Dedifferentiated amniotic fluid mesenchymal stem cell (primary cell): ENCODE measurements at regions not wholly inside any gene's neighbourhood (a gene's known extent, or its start where the extent isn't known, plus 50 kb on each side); places are given as distances from the start of the nearest gene placed in this dataset.
"Not testable (repeated sequence)": the region's sequence is repeated elsewhere in the genome, so short reads cannot be mapped to it uniquely, and the experiment has no call there.

Experiments
- DNase-seq: peaks from one replicate; pipeline ENCODE4 v3.0.0-alpha.2; 2016; ENCODE audit errors: extremely low spot score

DNA sequence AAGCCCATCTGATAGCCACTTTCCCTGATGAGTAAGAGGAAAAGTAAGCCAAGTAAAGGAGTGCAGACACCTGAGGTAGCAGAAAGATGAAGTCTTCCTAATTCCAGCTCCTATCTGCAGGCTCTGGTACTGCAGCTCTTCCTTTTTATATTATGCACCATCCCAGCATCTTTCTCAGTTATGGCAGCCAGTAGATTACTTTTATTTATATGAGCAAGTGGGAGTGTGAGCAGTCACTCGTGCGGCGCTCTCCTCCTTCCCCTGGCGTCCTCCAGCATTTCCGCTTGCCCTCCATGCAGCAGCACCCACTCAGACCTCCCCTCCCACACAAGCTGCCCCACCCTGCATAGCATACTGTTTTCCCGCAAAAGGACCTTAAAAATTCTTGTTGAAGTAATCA is 465.9 kb upstream of the DPPA4 start:
- DNase-seq: no peak

DNA sequence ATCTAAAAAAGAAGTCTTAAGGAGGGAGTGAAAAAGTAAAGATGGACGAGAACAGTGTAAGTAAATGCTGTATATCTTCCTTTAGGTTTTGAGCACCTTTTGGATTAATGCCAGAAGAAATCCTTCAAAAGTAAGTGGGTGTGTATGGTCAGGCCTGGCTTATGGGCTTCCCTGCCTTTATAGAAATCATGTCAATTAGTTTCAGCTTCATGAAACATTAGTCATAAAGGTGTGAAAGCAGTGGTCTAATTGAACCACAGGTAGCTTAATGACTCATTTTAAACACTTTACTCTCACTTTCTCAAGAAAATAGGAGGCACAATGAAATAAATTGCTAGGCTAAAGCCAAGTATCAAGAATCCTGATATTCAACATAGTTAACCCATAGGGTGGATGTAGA is 467.4 kb upstream of the DPPA4 start:
- no peak for DNase-seq

DNA sequence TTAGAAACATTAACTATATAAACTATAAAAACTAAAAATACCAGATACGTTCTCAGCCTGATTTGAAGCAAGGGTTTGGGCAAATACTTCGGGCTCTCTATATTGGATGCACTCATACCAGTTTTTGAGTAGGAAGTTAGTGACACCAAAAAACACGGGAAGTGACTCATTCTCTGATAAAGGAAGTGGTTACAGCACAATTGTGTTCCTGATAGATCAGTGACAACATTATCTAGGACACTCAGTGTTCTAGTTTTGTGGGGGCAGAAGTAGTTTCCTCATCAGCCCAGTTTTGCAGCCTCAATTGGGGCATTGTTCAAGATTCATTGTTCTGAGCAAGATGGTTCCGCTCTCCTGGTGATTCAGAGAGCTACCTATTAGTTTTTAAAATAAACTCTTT is 469.6 kb upstream of the DPPA4 start:
- DNase-seq: no peak

DNA sequence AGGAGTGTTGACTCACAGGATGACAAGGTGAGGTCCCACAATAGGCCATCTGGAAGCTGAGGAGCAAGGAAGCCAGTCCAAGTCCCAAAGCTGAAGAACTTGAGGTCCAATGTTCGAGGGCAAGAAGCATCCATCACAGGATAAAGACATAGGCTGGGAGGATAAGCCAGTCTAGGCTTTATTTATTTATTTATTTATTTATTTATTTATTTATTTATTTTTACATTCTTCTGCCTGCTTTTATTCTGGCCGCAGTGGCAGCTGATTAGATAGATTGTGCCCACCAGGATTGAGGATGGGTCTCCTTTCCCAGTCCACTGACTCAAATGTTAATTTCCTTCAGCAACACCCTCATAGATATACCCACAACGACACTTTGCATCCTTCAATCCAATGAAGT is 472.2 kb upstream of the DPPA4 start:
- DNase-seq: no peak

- DNase-seq: no peak
These were observed 480.7 kb upstream of the DPPA4 start for GRCh38 chr3:109818081-109818480.

DNA sequence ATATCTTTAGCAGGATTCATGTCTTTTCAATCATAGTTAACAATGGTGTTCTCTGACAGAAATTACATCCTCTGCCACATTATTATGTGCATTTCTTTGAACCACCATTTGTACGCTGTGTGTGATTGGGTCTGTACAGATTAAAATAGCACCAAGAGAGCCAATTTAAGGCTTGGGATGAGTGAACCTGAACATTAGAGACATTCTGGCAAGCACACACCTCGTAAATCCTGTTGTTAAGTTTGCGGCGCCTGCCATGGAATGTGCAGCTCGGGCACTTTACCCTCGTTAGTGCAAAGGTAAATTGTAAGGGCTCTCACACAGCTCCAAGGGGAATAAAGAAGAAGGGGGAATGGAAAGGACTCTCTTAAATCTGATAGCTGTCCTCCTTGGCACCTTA is 482.4 kb upstream of the DPPA4 start:
- DNase-seq: no peak

GRCh38 chr3:109825971-109826810 is 488.8 kb upstream of the DPPA4 start:
- DNase-seq: no peak

- DNase-seq: no peak
These were observed 494.1 kb upstream of the DPPA4 start for GRCh38 chr3:109831403-109831802.

DNA sequence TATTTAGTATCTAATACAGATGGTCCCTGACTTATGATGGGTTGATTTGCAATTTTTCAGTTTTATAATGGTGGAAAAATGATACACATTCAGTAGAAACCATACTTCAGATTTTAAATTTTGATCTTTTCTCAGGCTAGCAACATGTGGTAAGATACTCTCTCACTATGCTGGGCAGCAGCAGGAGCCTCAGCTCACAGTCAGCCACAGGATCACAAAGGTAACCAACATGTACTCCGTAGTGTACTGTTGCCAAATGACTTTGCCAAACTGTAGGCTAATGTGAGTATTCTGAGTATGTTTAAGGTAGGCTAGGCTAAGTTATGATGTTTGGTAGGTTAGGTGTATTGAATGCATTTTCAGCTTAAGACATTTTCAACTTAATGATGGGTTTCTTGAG is 498.6 kb upstream of the DPPA4 start:
- DNase-seq: no peak

DNA sequence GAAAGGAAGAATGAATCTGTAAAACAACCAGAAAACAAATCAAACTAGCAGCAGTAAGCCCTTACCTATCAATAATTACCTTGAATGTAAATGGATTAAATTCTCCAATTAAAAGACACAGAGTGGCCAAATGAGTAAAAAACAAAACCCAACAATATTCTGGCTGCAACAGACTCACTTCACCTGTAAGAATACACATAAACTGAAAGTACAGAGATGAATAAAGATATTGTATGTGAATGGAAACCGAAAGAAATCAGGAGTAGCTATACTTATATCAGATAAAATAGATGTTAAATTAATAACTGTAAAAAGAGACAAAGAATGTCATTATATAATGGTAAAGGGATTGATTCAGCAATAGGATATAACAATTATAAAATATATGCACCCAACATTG is 514.5 kb upstream of the DPPA4 start:
- no peak for DNase-seq

- no peak for DNase-seq
These were observed 514.9 kb upstream of the DPPA4 start for GRCh38 chr3:109852283-109852682.

- no peak for DNase-seq
These were observed 515.9 kb upstream of the DPPA4 start for GRCh38 chr3:109853077-109853731.

DNA sequence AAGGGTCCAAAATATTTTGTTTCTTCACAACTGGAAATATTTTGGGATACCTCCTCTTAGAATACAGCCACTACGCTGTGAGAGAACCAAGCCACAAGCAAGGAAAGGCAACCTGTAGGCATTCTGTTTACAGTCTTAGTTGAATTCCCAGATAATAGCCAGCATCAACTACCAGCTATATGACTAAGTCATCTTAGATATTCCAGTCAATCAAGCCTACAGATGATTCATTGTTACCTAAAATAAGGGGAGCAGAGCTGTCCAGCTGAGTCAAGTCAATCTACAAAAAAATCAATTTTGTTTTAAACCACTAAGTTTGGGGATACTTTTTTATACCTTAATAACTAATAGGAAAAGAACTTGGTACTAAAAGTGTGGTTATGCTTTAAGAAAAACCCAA is 526.4 kb upstream of the DPPA4 start:
- no peak for DNase-seq

- no peak for DNase-seq
These were observed 527.1 kb upstream of the DPPA4 start for GRCh38 chr3:109864452-109864851.

DNA sequence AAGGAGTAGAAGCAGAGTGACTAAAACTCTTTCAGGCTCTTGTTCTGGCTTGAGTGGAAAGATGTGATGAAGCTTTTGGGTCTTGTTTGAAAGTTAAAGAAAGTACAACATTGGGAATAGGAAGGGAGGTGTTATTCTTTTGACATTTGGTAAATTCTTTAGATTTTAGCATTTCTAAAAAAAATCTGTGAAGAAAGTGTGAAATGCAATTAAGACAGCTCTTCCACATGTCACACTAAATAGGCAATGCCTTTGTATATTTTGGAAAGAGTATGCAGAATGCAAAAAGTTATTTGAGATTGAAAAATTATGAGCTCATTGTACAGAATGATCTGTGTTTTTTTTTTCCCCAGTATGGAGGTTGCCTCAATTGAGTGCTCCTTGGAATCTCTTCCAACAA is 532.2 kb upstream of the DPPA4 start:
- DNase-seq: no peak

DNA sequence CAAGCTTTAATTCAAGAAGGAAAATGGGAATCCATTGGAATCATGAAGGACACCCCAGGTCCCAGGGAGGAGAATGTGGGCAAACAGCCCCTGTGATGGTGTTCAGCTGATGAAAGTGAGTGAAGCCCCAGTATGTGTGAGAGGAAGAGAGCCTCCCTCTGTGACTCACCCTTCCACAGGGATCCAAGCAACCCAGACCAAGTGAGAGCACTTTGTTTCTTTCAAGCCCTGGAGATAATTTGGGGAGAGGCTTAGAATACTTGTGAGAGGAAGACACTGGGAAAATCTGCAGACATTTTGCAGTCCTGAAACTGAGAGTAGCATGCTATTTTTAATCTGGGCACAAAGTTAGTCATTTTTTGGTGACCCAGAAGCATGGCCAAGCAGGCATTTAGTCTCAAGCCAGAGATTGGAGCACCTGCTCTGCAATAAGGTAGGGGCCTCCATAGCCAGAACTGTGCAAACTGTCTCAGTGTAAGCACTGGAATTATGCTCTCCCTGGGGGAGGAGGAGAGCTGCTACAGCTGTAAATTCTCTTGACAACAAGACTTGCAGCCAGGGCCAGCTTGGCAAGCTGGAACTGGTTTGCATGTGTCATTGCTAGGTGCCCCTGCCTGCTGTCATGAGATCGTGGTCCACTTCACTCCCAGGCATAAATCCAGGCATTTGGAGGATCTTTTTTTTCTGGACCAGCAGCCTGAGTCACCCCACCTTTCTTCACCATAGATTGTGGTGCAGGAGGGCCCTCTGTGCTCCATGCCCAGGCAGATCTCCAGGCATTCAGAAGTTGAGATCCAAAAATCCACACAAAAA is 537.8 kb upstream of the DPPA4 start:
- DNase-seq: no peak

GRCh38 chr3:109877616-109878015 is 540.3 kb upstream of the DPPA4 start:
- not testable (repeated sequence) for DNase-seq

GRCh38 chr3:109882144-109882543 is 544.8 kb upstream of the DPPA4 start:
- no peak for DNase-seq

- DNase-seq: no peak
These were observed 549.9 kb upstream of the DPPA4 start for GRCh38 chr3:109887293-109887692.

DNA sequence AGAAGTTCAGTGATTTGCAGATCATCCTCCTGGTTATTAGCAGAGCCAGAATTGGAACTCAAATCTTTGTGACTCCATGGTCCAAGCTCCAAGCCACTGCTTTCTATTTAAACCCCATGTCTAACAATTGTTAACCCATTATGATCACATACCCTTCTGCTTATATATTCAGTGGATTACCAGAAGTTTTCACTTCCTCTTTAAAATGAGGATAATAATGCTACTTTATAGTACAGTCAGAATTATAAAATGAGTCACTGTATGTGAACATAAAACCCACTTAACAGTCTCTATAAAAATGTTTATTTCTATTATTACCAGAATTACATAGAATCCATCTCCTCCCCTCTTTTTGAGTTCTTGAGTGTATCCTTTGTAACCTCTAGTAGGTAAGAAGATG is 550.7 kb upstream of the DPPA4 start:
- DNase-seq: no peak

DNA sequence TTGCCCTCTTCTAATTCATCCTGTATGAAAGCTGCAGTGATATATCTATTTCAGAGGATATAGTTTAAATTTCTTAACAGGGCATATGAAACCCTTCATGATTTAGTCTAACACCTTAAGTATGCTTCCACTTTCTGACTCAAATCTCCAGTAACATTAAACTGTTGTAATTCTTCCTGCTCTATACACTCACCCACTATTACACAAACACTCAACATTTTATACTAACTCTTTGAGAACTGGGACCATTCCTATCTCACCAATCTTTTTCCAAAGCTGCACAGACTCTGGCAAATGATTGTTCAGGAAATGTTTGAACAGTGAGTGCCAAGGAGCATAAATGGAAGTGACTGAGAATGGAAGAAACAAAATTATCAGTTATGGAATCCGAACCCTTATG is 560.4 kb upstream of the DPPA4 start:
- no peak for DNase-seq

- no peak for DNase-seq
These were observed 562.6 kb upstream of the DPPA4 start for GRCh38 chr3:109899925-109900324.

DNA sequence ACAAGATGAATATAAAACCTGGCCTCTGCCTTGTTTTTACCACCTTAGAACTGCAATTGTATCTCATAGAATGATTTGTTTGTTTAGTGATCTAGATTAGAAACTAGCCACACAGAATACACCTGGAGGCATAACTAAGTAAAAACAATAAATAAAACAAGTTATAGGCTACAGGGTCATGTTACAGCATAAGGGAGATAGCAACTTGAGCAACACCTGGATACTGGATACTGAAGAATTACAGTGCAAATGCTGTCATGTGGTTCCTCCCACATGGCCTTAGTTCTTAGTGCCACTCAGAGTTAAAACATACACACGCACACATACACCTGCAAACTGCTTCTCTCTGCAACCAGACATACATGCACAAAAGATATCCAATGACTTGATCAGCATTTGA is 563.4 kb upstream of the DPPA4 start:
- DNase-seq: no peak
